HS-27A (cell line): ENCODE measurements at regions not wholly inside any gene's neighbourhood (a gene's known extent, or its start where the extent isn't known, plus 50 kb on each side); places are given as distances from the start of the nearest gene placed in this dataset.

Source experiments
- DNase-seq: peaks from one replicate; pipeline ENCODE4 v3.0.0-alpha.2; 2012; ENCODE audit warnings: low read depth, missing footprints

DNA sequence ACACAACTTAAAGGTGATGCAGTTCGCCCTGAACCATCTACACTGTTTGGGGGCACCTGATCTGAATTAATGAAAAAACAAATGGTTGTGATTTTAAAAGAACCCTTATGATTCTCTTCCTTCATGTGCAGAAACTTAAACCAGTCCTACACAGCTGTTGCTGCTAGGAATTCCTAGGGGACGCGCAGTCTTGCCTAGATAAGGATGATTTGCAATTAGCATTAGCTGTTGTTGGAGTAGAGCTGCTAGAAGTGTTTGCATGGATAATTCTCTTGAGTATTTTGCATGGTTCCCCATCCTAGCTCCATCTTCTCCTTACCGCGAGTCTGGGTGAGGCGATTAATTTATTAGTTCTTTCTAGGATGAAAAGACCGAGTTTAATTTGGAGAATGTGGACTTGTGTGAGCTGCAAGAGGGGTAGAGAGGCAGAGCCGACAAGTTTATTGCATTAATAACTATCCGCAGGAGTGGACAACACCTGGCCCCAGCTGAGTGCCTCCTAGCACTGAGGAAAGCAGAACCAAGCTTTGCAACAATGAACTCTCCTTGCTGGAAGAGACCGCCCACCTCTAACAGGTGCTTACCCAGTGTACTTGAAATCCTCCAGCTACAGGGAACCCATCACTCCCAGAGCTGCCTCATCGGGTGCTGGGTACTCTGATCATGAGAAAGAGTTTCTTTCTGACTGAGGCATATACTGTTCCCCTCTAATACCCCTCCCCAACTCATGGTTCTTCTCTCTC, 75.0 kb upstream of the WNT7A start:
- no peak for DNase-seq

DNA sequence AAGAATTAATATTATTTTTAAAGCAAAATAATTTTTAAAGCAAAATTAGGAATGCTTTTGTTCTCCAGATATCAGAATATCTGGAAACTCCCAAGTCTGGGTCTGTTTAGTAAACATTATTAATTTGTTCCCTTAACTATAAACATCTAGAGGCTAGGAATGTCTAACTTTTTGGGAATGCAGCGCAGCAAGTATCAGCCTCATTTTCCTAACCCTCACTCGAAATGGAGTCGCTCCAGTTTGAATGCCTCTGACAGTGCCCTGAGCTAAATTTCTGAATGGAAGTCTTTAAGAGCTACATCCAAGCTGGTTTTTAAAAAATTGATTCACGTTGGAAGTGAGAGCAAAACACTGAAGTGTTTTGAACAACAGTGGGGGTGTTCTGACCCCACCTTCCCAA, 74.4 kb upstream of the WNT7A start:
- DNase-seq = no peak

DNA sequence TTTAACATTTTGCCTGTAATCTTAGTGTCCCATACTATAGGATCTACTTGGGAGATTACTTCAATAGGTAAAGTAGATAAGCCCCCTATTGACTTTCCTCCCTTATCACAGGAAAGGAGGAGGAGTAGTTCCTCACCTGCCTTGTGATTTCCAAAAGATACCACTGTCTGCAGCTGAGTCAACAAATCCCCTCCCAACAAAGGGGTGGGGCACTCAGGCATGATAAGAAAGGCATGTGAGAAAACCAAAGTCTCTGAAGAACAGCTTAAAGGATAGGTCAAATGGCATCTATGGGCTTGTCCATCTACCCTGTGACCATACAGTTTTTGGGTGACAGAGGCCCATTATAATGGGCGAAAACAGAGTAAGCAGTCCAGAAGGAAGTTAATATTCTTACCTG, 71.3 kb upstream of the WNT7A start:
- DNase-seq = no peak

DNA sequence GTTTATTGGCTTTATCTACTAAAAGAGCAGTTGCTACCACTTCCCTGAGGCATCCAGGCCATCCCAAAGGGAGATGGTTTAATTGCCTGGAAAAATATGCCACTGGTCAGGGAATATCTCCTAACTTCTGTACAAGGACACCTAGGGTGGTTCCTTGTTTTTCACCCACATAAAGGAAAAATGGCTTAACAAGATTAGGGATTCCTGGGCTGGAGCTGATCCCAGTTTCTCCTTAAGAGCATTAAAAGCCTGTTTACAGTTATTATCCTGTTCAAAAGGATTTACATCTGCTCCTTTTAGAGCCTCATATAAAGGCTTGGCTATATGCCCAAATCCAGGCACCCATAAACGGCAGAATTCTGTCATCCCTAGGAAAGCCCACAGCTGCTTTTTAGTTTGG, 70.2 kb upstream of the WNT7A start:
- no peak for DNase-seq

DNA sequence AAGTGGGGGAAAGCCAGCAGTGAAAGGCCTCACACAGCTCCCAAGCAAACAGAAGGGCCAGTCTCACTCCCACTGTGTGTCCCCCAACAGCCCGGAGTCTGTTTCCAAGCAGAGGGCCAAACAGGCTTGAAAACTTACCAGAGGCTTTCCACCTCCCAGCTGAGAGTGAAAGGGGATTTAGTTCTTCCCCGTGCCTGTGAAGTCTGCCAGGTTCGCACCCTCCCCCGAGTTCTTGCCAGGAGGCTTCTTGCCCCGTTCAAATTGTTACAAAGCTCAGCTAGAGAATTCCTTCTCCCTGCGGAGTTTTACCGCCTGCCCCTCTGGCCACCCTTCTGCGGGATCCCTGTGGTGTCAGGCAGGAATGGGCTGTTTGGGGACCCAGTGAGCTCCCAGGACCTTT, 68.0 kb upstream of the WNT7A start:
- DNase-seq = no peak

DNA sequence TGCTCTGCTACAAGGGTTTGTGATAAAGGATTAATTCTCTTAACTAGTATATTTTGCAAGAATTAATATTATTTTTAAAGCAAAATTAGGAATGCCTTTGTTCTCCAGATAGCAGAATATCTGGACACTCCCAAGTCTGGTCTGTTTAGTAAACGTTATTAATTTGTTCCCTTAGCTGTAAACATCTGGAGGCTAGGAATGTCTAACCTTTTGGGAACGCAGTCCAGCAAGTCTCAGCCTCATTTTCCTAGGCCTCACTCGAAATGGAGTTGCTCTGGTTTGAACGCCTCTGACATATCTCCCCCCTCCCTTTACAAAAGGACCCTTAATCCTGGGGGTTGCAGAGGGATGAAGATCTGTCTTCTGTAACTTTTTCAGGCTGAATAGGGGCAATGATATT, 59.3 kb upstream of the WNT7A start:
- DNase-seq = no peak

DNA sequence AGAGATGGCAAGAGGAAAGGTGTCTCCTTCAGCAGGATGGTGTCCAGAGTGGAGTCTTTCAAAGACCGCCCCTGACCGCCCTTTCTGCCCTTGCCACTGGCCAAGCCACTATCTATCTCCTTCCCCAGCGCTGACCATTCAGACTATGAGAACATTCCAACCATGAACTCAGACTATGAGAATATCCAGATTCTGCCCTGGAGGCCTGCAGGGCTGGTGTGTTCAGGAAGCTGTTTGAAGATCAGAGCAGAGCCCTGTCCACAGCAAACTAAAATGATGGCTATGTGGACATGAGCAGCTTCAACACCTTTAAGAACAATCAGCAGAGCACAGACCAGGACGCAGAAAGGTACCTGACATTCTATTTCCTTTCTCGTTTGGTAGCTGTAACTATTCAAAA, 57.3 kb upstream of the WNT7A start:
- DNase-seq = no peak

DNA sequence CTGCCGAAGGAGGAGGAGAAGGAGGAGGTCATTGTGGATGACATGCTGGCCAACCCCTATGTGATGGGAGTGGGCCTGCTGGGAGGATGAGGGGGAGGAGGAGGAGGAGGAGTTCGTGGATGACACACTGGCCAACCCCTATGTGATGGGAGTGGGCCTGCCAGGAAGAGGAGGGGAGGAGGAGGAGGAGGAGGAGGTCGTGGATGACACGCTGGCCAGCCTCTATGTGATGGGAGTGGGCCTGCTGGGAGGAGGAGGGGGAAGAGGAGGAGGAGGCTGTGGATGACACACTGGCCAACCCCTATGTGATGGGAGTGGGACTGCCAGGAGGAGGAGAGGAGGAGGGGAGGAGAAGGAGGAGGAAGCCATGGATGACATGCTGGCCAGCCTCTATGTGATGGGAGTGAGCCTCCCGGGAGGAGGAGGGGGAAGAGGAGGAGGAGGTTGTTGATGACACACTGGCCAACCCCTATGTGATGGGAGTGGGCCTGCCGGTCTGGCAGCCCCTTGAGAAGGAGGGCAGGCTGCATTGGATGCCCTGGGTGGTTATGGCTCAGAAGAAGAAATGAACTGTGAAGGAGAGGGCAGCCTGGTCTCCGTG, 55.7 kb upstream of the WNT7A start:
- DNase-seq = no peak

DNA sequence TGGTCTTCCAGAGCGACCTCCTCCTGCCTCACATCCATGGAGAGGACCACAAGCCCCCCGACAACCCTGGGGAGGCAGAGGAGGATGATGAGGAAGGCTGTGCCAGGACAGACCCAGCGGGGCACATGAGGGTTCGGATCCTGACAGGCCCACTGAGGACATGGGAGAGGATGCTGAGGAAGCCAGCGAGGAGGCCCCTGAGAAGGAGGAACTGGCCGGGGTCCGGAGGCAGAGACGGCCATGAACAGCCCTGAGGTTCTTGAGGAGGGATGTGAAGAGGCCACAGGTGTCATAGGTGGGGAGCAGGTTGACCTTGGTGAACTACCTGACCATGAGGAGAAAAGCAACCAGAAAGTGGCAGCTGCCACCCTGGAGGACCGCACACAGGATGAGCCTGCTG, 54.9 kb upstream of the WNT7A start:
- DNase-seq = no peak

DNA sequence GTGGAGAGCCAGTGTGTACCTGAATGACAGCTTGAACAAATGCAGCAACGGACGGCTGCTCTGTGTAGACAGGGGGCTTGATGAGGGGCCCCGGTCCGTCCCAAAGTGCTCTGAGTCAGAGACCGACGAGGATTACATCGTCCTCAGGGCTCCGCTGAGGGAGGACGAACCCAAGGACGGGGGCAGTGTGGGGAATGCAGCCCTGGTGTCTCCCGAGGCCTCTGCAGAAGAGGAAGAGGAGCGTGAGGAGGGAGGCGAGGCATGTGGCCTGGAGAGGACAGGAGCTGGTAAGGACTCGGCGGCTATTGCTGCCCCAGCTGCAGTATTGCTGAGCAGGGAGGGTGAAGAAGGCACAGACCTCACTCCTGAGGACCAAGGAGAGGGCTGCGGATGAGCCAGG, 54.4 kb upstream of the WNT7A start:
- no peak for DNase-seq

DNA sequence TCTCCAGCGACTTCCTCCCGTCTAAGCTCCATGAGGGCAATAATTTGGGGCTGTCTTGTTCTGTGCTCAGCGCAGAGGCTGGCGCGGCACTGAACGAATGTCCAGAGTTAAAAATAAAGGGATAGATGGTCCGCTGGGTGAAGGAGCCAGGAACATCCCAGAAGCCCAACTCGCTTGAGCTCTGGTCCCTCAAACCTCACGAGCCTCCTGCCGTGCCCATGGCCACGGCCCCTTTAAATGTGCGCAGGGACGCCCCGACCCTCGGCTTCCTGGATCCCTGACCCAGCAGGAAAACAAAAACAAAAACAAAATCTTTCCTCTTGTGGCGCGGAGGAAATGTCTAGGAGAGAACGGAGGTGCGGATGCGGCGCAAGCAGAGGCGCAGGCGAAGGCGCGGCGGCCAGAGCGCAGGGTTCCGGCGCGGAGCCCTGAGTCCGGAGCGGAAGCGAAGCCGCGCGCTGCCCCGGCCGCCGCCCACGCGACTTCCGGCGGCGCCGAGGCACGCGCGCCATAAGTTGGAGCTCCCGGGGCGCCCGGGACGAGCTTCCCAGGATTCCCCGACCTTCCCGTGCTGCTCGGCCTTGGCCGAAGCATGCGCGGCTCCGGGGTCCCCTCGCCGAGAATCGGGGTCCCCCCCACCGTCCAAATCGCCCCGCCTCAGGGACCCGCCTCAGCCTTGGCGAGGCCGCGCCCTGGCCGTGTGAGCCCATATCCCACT, 52.9 kb upstream of the WNT7A start:
- DNase-seq = no peak

DNA sequence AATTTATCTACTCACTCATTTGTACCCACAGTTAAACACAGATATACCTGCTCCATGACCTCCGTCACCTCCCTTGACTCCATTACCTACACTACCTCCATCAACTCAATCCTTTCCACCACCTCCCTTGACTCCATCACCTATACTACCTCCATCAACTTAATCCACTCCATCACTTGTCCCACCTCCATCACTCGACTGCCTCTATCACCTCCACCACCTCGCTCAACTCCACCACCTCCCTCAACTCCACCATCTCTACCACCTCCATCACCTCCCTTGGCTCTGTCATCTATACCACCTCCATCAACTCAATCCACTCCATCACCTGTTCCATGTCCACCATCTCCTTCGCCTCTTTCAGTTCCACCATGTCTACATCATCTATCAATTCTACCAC, 51.3 kb upstream of the WNT7A start:
- DNase-seq = no peak
